GM12891 (cell line): ENCODE measurements at regions not wholly inside any gene's neighbourhood (a gene's known extent, or its start where the extent isn't known, plus 50 kb on each side); places are given as distances from the start of the nearest gene placed in this dataset.

Experiments used
- PAX5 ChIP-seq: IDR thresholded peaks from 2 replicates; pipeline ENCODE4 v1.6.1; 2011; ENCODE audit warnings: low read length, moderate library complexity, mild to moderate bottlenecking; ENCODE audit not compliant: insufficient read depth, severe bottlenecking
- POLR2A ChIP-seq: IDR thresholded peaks from 2 replicates; pipeline ENCODE4 v1.6.1; 2011; ENCODE audit warnings: low read depth, low read length, control low read depth
- POLR2AphosphoS5 ChIP-seq: IDR thresholded peaks from 2 replicates; pipeline ENCODE4 v1.6.1; 2011; ENCODE audit warnings: low read depth, low read length, control low read depth
- TAF1 ChIP-seq: IDR thresholded peaks from 2 replicates; pipeline ENCODE4 v1.6.1; 2011; ENCODE audit warnings: low read depth, low read length, control low read depth

- TF ChIP-seq POLR2AphosphoS5 (no peak), POLR2A (no peak), PAX5 (no peak), TAF1 (no peak)
Measured at GRCh38 chr7:11231190-11231589, 257.5 kb downstream of the PHF14 start.
